SU-DHL-6 (cell line): ENCODE measurements at regions not wholly inside any gene's neighbourhood (a gene's known extent, or its start where the extent isn't known, plus 50 kb on each side); places are given as distances from the start of the nearest gene placed in this dataset.

ENCODE experiments used
- EZH2phosphoT487 ChIP-seq: fragments of 200-600 bp; sonication (generic), shearing (Covaris generic); conservative IDR thresholded peaks from 2 replicates; pipeline ENCODE4 v1.6.1; 2018; ENCODE audit warnings: mild to moderate bottlenecking, antibody characterized with exemption, low read length, moderate library complexity, mixed read lengths
- TF ChIP-seq, protein P1 (sequence below): fragments of 200-600 bp; sonication (generic); IDR thresholded peaks from one replicate; pipeline ENCODE4 v1.5.1; 2017; ENCODE audit warnings: antibody characterized with exemption, mild to moderate bottlenecking, low read length, moderate library complexity; ENCODE audit not compliant: insufficient read depth, poor library complexity, severe bottlenecking

- TF ChIP-seq, protein P1, sequence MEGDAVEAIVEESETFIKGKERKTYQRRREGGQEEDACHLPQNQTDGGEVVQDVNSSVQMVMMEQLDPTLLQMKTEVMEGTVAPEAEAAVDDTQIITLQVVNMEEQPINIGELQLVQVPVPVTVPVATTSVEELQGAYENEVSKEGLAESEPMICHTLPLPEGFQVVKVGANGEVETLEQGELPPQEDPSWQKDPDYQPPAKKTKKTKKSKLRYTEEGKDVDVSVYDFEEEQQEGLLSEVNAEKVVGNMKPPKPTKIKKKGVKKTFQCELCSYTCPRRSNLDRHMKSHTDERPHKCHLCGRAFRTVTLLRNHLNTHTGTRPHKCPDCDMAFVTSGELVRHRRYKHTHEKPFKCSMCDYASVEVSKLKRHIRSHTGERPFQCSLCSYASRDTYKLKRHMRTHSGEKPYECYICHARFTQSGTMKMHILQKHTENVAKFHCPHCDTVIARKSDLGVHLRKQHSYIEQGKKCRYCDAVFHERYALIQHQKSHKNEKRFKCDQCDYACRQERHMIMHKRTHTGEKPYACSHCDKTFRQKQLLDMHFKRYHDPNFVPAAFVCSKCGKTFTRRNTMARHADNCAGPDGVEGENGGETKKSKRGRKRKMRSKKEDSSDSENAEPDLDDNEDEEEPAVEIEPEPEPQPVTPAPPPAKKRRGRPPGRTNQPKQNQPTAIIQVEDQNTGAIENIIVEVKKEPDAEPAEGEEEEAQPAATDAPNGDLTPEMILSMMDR: no peak
- TF ChIP-seq EZH2phosphoT487: no peak
Observed at GRCh38 chr14:29403091-29403490, 524.6 kb downstream of the PRKD1 start.
